GM18508 (cell line): ENCODE measurements at regions not wholly inside any gene's neighbourhood (a gene's known extent, or its start where the extent isn't known, plus 50 kb on each side); places are given as distances from the start of the nearest gene placed in this dataset.

Experiments
- ATAC-seq: cut with Tn5 transposase; IDR thresholded peaks from one replicate; pipeline ENCODE4 v1.9.1; 2021; ENCODE audit warnings: moderate number of reproducible peaks; ENCODE audit not compliant: insufficient read depth, unreplicated experiment

- ATAC-seq, result no peak
Observed at GRCh38 chr4:22336822-22337221, 179.0 kb downstream of the ADGRA3 start.

DNA sequence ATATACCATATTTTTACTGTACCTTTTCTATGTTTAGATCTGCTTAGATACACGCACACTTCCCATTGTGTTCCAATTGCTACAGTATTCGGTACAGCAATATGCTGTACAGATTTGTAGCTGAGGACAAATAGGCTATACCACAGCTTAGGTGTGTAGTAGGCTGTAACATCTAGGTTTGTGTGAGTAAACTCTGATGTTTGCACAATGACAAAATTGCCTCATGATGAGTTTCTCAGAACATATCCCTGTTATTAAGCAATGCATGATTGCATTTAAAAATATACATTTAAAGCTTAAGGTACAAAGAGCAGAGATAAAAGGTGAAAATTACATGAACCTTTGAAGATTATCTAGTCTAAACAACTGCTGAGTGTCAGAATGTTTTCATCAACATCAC is 181.7 kb downstream of the ADGRA3 start:
- no peak for ATAC-seq

GRCh38 chr4:22324422-22324821 is 191.4 kb downstream of the ADGRA3 start:
- no peak for ATAC-seq

- ATAC-seq, result no peak
Observed at GRCh38 chr4:22323691-22324090, 192.2 kb downstream of the ADGRA3 start.

DNA sequence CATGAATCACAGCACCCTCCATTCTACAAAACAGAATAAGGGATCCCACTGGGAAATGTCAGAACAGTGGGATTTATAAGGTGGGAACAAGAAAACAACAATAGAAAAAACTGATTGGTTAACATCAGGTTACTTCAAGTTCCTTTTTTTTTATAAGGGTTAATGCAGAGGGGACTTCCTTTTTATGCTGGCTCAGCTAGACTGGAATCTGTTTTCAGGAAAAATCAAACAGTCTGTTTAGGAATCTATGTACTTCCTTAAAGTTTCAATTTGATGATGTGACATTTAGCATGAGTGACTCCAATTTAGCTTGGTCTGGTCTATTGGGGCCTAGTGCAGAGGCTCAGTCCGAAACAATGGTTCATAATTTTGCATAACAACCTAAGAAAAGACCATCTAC is 192.9 kb downstream of the ADGRA3 start:
- no peak for ATAC-seq

GRCh38 chr4:22315628-22316027 is 200.2 kb downstream of the ADGRA3 start:
- no peak for ATAC-seq

DNA sequence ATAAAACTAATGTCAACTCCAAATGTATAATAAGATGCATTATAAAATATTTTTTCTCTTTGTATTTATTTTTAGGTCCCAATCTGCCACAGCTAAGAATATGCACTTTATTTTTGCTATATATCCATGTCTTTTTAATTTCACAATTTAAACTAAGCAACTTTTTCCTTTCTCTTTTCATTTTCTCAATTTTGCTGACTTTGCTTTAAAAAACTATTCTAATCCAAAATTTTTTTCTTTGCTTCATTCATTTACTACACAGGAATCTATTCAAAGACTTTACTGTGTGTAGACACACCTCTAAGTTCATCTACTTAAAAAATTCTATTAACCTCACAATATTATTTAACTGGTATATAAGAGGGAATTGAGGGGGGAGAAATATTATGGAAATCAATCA is 201.9 kb downstream of the ADGRA3 start:
- no peak for ATAC-seq

DNA sequence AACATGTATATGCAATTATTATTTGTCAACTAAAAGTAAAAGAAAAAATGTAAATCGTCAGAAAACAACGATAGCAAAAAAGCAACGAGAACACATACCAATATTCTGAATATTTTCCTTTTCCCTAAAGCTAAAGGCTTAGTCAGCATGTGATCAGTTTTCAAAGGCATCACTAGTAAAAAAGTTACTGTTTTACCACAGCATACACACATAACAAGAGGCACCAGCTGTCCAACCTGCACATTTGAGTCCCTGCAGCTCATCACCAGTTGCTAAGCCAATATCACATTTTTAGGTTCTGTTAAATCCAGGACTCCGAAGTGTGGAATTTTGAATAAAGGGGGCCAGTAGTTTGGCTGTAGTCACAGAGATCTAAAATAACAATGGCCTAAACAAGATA is 203.8 kb downstream of the ADGRA3 start:
- no peak for ATAC-seq

- ATAC-seq, result no peak
Observed at GRCh38 chr4:22301253-22301652, 214.6 kb downstream of the ADGRA3 start.

DNA sequence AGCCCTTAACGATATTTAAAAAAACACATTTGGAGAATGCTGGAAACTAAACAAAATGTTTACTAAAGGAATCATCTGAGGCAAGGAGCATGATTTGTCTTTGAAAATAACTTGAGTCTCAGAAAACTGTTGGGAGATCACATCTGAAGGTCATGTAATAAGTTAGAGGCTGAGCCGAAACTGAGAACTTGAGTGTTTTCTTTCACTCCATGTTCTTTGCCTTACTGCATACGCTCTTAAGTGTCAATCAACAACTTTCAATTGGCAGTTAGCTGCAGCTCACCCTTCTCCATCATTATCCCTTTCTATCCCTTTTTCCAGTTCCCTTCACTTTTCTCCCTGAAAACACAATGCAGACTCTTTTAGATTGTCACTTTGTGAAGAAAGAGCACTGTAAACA is 216.2 kb downstream of the ADGRA3 start:
- ATAC-seq, result no peak

GRCh38 chr4:22287631-22288030 is 228.2 kb downstream of the ADGRA3 start:
- ATAC-seq, result no peak

GRCh38 chr4:22268350-22269025 is 247.4 kb downstream of the ADGRA3 start:
- no peak for ATAC-seq

GRCh38 chr4:22264261-22264660 is 251.6 kb downstream of the ADGRA3 start:
- no peak for ATAC-seq

DNA sequence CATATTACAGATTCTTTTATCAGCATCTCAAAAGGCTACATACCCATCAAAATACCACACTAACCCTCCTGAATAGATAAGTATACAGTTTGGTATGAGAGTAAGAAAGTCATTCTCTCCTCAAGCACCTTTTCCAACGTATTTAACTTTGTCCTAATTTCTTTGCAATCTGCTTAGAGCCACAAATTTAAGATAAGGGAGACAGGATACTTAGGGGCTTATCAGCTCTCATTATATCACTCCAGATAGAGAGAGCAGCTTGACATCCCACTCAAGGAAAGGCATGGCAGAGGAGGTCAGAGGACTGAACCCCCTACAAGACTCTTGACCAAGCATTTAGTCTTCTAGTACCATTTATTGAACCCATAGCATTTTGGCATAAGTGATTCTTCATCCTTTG is 262.4 kb downstream of the ADGRA3 start:
- no peak for ATAC-seq

DNA sequence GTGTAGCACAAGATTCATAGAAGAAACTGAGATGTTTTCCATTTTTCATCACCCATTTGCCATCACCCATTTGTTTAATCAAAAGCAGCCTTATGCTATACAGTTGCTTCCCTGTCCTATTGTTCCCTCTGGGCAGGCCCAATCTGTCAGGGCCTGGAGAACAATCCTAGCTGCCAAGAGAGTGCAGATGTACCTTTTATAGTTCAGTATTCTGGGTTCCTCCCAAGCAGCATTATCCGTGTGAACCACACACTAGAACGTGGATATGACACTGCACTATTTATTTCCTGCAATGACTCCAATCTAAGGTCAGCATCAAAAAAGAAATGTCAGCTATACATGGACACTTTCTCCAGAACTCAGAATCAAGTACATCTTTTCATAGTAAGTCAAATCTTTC is 269.0 kb downstream of the ADGRA3 start:
- ATAC-seq, result no peak

- no peak for ATAC-seq
Observed at GRCh38 chr4:22245294-22245693, 270.6 kb downstream of the ADGRA3 start.

DNA sequence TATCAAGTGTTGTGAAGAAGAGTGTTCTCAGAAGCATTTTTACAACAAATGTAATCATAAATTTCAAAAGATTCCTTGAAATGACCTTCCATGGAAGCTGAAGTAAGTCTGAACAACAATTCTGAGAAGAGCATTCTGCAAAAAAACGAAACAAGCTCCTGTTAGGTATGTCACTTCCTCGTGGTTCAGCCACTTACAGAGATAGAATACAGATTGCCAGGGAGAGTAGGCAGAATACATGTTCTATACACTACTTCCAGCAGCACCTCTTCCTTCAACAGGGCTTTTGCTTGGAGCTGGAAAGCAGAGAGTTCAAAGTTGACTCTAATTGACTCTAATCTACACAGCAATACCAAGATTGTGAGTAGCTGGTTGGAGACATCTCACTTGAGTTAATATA is 274.5 kb downstream of the ADGRA3 start:
- no peak for ATAC-seq

DNA sequence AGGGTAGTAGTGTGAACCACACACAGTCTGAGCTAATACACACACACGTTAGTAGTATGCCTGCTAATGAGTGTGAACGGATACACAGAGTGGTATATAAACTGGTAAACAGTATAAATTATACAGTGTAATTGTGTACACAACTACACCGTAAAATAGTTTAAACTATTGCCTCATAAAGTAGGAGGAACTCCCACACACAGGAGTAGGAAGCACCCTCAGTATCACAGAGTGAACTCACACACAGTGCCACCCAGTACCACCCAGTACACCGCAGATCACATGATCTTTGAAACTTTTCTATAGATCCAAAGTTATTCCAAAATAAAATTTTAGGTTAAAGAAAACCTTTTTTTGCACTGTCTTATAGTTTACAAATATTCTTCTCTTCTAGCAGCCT is 275.1 kb downstream of the ADGRA3 start:
- ATAC-seq, result no peak

DNA sequence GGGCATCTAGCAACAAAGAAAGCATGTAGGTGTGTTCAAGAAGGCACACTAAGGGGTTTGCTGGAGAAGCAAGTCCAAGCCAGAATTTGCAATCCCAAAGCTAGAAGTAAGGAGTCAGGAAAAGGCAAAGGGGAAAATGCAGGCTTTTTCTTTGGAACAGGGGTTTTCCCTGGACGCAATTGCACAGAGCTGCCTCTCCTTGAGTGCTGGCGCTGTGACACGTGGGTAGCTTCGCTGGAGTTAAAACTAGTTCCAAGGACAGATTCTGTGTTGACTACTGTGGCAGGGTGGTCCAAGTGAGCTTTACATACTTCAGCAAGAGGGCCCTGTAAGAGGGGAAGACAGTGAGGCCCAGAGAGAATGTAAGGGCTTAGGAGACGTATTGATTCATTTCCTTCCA is 277.1 kb downstream of the ADGRA3 start:
- ATAC-seq, result no peak

DNA sequence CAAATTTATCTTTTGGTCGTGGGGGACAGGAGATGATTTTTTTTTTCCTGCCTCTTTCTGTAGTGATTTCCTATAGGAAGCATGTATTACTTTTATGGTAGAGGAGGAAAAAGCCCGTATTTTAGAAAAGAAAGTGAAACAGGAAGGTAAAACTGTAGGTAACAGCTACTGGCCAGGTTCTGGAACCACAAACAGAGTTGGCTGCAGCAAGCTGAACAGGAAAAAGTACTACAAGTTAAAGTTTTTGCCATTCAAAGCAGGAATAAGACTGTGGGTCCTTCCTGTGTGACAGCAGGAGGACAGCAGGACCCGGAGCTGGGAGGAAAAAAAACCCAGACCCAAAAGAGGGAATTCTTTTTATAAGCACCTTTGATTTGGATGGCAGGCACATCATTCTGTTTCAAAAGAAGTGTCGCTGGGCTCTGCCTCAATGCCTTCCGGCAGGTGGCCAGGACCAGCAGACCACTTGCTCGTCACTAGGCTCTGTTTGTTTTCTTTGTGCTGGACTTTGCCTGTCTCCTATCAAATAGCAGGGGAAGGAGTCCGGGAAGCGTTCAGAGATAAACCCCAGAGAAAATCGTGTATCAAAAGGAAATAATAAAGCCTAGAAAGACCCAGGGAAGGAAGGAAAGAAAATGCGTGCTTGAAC is 277.9 kb downstream of the ADGRA3 start:
- ATAC-seq, result no peak

- ATAC-seq, result no peak
Observed at GRCh38 chr4:22237155-22237751, 278.6 kb downstream of the ADGRA3 start.

DNA sequence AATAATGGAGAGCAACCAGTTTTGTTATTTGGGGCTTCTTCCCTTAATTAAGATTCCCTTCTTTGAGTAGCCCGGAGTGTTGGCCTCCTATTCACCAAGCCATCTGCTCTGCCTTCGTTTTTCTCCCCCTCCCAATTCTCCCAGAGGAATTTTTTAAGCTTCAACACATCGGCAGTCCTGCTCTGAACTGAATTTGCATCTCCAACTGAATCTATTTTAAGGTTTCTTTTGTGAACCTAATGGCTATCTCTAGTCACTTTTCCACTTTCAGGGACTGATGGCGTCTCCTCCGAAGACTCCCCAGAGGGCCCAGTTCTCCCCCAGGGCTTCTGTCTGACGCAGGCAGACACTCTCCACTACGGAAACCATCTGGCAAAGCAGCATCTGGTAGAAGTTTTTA is 280.2 kb downstream of the ADGRA3 start:
- ATAC-seq, result no peak
